CMK (cell line): ENCODE measurements at regions not wholly inside any gene's neighbourhood (a gene's known extent, or its start where the extent isn't known, plus 50 kb on each side); places are given as distances from the start of the nearest gene placed in this dataset.
A peak's percentile ranks its signal among the peaks of the same experiment; 100 is the strongest.

Source experiments
- DNase-seq: peaks from one replicate; pipeline ENCODE4 v3.0.0-alpha.2; 2010; ENCODE audit warnings: low read depth

DNA sequence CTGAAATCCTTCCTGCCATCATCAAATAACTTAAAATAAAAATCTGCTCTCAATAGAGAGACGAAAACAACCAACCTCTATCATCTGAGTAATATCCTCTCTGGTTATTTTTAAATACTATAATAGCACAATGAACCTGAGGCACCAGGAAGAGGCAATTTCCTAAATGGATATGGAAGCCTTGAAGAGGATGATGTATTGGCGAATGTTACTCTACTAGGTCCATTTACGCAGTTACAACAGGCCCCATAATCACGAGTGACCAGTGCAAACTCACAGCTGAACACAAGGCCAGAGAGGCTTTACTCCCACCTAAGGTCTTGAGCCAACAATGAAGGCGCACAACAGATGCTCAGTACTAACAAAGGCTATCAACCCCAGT is 678.8 kb upstream of the NR3C2 start:
- no peak for DNase-seq

DNA sequence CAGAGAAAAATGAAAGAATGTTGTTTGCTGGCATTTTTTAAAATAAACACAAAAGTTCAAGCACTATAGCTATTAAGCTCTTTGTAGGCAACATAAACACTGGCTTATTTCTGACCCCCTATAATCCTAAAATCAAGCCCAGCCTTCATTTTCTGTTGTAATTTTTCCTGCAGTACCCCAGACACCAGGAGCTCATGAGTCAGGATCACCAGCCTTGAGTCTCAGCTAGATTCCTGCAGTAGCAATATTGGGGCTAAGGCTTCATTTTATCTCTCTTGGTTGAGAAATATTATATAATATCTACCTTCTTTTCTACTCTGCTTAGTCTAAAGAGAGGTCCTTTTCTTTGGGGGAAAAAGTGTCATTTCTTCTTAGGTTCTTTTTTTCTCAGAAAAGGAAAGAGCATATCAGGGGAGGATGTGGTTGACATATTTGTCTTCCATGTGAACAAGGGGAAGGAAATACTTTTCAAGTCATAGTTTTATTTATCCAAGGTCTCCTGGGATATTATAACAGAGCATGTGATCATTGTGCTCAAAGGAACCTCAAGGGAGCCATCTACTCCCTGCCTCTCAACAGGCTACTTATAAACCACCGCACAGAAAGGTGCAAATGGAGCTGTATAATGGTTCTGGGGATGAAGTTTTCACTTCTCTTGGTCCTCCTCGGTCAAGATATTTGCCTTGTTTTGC is 678.3 kb upstream of the NR3C2 start:
- no peak for DNase-seq

DNA sequence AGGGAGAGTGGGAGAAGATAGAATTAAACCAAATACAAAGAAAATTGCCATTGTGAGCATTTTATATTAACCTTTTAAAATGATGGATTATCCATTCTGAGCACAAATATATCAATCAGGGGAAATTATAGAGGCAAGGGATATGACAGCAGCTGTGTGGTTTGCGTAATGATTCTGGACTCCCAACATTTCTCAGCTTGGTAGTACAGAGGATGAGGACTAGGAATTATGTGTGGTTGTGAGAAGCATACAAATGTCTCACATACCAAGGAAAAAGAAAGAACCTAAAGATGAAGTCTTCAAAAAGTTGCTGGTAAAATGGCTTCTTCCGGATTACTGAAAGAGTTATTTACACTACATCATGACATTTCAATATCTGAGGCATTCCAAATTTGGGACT is 674.6 kb upstream of the NR3C2 start:
- no peak for DNase-seq

DNA sequence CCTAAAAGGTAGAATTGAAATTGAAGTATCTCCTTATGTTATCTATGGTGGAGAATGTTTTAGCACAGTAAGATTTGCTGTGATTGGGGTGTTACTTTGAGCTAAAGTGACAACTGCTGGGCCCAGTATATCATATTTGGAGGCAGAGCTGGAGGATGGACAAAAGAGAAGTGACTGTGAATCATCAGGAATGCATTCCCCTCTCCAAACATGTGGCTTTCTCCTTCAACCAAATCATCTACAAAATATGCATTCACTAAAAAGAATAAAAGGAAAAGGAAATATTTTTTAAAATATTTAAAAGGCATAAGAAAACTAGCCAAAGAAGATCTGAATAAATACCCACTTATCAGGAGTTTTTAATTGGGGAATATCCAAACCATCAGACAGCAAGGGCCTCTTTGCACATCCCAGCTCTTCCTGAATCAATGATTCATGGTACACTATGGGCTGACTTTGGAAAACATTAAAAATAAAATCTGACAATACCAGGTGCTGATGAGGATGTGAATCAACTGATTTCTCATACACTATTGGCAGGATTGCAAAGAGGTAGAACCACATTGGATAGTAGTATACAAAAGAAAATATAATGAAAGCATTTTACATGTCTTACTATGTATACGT is 671.7 kb upstream of the NR3C2 start:
- DNase-seq, result no peak

DNA sequence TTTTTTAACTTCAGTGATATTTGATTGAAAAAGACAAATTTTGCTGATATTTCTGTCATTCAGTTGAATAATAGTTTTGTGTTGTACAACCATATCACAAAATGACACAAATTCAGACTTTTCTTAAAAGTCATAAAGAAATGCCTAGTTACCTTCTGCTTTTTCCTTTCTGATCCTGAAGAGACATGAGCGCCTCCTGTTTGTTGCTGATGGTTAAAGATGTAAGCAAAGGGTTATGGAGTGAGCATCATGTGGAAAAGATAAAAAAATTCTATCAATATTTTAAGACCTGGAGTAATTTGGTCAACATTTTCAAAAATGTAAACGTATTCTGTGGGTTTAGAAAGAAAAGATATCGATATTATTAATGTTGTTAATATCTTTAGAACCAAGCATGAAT is 669.9 kb upstream of the NR3C2 start:
- no peak for DNase-seq

DNA sequence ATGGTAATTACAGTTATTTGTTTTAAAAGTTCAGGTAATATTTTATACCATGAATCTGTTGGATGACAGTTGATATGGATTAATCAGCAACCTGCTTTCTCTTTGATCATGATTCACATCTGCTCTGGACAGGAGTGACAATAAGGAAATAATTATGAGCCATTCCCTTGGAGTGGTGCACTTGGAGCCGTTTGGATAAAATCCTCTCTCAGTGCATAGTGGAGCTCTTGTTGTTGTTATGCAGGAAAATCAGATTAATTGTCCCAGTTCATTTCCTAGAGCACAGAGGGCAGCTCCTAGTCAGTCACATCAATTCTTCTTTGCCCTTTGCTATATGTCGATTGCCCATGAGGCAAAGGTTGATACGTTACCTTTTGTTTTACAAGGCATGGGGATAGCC is 668.3 kb upstream of the NR3C2 start:
- DNase-seq, result no peak

DNA sequence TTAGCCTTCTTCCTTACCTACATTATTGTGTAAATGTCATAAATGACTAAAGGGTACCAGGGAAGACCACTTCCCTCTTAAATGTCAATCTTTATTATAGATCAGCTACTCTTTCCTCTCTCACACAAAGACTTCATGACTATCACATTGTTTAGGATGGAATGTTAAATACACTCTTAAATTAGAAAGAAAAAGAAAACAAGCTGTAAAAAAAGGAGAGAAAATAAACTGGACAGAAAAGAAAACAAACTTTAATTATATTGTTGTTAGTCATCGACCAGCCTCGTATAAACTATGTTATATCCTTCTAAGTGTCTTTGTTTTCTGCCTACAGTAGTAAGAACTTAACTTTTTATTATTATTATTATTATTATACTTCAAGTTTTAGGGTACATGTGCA is 666.4 kb upstream of the NR3C2 start:
- DNase-seq, result no peak

DNA sequence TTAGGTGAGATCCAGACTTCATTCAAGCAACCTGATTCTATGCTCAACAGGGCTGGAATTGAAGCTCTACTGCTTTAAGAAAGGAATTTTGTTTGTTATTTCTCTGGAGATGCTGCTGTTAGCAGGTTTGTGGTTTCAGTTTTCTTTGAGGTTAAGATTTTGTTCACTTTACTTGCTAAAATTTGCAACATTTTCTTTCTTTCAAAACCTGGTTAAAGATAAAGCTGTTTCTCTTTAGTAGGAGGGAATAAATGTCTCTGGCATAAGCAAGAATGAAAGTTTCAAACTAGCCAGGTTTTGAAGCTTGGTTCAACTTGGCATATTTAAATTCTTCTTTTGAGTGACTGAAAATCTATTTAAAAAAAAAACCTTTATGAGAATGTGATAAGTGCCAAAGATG is 660.6 kb upstream of the NR3C2 start:
- no peak for DNase-seq

DNA sequence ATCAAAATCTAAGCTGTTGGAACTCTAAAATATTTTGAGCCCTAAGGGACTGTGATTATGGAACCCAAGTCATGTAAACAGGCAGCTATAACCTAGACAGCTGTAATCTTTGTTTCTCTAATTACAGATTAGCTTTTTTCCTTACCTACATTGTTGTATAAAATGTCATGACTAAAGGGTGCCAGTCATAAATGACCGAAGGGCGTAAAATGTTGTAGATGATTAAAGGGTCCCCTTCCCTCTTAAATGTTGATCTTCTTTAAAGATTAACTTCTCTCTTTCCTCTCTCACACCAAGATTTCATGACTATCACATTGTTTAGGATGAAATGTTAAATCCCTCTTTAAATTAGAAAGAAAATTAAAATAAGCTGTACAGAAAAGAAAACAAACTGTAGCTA is 659.4 kb upstream of the NR3C2 start:
- DNase-seq, result no peak

DNA sequence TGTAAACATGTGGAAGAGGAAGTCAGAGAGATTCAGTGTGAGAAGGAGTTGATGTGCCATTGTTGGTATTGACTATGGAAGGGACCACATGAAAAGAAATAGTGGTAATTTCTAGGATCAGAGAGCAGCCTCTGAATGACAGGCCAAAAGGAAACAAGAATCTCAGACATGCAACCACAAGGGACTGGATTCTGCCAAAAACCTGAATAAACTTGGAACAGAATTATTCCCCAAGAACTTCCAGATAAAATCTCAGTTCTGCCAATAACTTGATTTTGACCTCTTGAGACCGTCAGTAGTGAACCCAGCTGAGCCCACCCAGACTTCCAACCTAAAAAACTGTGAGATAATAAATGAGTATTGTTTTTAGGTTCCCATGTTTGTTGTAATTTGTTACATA is 653.6 kb upstream of the NR3C2 start:
- no peak for DNase-seq

DNA sequence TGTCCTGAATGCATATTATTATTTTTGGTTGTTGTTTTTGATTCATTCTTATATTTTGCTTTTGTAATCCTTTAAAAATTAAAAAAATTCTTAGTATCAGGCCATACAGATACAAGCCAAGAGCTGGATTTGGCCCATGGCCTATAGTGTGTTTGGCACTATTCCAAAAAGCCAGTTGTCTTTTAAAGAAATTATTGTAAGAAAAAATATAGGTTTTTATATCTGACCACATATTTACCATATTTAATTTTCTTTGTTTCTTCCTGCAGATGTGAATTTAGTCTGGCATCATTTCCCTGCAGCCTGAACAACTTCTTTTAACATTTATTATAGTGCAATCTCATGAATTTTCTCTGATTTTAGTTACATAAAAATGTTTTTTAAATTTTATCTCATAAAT is 652.8 kb upstream of the NR3C2 start:
- no peak for DNase-seq

DNA sequence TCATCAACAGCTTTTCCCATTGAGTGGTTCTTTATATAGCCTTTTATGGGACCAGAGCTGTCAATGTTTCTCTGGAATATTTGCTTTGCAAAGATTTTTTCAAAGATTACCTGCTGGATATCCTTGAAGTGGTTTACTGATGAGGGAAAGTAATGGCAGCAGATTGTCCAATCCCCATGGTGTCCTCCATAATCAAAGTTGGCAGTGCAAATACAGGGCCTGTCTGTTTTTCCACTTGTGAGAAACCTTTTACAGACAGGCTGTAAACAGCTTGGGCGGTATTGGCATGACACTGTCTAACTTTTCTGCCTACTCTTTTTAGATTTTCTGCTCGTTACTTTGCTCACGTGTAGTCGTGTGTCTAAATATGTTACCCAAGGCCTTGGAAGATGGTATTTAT is 641.9 kb upstream of the NR3C2 start:
- no peak for DNase-seq

DNA sequence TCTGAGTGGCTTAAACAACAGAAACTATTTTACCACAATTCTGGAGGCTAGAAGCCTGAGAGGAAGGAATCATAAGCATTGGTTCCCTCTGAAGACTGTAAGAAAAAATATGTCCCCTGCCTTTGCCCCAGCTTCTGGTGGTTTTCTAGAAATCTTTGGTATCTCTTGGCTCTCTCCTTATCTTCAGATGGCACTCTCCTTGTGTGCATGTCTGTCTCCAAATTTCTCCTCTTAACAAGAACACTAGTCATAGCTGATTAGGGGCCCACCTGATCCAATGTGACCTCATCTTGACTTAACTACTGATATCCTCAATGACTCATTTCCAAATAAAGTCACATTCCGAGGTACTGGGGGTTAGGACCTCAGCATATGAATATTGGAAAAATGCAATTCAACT is 635.0 kb upstream of the NR3C2 start:
- peak; percentile 61 for DNase-seq

DNA sequence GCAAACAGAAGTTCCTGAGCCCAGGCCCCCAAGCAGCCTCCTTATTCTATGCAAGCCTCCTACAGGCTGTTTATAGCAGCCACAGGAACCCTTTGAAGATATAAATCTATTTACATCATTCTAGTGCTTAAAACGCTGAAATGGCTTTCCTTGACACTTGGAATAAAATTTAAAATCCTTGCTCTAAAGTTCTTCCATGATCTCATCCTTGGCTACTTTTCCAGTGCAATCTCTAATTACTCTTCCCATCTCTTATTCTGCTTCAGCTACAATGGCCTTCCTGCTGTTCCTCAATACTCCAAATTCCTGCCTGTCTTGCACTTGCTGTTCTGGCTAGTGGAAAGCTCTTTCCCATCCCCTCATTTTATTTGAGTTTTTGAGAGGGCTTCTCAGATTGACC is 634.2 kb upstream of the NR3C2 start:
- no peak for DNase-seq

DNA sequence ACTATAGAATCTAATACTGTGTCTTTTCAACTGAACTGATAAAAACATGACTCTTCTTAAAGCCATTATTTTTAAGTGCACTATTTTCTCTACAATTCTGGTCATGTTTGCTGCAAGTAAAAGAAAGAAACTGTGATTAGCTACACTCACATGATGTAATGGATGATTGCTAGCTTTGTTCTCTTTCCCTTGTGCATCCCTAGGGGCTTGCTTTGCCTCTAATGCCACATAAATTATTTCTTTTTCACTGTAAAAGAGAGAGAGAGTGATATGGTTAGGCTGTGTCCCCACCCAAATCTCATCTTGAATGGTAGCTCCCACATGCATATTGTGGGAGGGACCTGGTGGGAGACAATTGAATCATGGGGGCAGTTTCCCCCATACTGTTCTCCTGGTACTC is 630.2 kb upstream of the NR3C2 start:
- no peak for DNase-seq

DNA sequence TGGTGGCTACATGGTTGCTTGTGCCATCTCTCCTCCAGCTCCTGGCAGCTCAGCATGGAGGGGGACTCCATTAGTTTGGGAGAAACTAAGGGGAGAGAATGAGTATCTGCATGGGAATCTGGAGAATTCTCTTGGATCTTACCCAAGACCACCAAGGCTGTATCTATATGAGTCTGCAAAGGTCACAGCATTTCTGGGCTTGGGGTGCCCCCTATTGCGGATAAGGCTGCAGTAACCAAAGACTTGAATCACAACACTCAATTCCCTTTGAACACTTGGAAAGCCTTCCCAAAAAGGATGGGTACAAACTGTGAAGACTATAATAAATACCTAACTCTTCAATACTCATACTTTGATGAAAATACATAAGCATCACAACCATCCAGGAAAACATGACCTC is 623.5 kb upstream of the NR3C2 start:
- no peak for DNase-seq

DNA sequence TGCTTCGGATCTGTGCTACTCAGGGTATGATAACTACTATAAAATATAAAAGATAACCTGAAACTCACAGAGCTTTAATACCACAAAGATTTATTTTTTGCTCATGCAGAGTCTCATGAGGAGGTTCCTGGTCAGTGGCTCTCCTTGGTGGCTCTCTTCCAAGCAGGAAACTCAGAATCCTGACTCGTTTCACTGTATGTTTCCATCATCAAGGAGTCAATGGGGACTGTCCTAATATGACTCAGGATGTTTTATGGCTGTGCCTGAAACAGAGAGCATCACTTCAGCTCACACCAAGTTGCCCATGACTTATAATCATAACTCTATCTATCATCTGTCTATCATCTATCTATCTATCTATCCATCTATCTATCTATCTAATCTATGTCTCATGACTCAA is 620.8 kb upstream of the NR3C2 start:
- no peak for DNase-seq

DNA sequence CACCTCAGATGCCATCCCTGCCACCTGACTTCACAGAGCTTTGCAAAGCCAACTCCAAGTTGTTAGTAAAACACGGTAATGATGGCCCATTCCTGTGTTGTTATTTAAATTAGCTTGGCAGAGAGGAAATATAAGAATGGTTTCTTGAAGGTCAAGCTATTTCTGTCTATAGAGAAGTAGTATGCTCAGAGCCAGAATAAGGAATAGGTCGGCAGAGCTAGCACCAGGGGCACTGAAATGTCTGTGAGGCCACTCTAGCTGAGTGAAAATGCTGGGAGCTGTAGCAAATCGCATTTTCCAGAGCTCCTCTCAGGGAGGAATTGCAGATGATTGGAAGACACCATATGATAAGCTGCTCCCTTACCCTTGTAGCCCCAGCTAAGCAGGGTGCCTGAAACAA is 615.4 kb upstream of the NR3C2 start:
- no peak for DNase-seq

DNA sequence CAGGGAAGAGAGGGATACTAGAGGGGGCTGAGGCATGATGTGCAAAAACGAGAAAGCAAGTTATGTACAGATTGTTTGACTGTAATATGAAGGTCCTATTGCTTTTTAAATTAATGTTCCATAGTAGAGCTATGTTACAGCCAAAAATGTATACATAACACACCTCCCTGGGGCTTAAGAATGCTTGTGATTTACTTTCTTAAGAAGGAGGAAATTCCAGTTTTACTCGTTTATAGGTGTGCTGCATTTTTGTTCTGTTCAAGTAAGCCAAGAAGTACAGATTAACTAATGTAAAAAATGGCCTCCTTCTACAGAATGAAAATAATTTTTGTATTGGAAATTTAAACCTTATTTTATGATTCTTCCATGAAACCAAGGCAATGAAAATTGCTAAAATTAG is 614.4 kb upstream of the NR3C2 start:
- no peak for DNase-seq

DNA sequence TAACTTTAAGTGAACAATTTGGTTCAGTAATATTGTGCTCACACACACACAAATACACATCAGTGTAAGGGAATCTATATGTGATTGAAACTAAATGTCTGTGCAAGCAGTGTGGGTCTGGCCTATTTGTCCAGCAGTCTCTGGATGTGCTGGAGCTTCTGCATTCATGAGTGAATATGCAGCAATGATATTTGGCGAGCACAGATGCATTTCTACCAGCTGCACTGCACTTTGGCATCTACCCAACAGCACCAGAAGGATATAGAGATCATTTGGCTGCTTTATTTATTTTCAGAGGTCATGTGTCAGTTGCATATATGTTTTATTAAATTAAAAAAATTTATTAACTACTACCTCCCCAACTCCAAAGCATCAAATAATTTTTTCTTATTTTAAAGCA is 613.4 kb upstream of the NR3C2 start:
- no peak for DNase-seq

DNA sequence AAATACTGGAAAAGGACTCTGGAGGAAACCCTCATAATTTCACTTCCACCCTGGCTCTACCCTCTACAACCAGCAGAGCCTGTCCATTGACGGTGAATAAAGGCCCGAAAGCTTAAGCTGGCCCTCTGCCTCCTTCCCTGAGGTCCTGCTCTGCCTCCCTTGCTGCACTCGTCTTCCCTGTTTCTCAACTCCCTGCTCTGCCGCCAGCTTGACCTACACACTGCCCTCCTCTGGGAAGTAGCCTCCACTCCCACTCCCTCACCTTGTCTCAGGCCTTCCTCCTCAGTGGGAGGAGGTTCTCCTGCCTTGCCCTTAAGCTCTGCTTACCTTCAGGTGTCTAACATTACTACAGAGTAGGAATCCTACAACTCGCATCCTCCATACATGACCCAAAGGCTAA is 608.6 kb upstream of the NR3C2 start:
- no peak for DNase-seq

DNA sequence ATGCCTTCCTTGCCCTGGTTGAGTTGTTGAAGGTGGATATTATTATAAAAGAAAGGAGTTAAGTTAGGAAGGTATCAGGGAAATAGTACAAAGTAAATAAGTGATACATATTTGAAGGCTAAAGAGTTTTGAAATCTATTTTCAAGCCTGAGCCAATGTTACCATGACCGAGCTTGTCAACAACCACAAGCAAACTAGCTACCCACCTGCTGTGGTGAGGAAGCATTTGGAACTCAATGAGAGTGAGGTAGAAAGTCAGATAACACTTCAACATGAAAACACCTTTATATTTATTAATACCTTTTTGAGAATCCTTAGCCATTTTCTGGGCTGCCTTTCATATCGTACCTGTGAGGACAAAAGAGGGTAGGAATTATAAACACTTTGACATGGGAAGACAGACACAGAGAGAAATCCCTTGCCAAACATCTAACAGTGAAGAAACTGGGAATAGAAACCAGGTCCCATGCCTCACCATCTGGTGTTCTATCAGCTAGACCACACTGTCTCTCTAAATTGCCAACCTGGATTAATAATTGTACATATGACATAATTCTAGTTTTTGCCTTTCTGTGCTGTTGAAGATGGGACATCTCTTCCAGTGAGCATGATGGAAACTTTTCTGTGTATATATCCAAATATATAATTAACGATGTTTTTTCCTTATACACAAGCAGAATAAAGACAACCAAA is 606.4 kb upstream of the NR3C2 start:
- DNase-seq, result no peak

DNA sequence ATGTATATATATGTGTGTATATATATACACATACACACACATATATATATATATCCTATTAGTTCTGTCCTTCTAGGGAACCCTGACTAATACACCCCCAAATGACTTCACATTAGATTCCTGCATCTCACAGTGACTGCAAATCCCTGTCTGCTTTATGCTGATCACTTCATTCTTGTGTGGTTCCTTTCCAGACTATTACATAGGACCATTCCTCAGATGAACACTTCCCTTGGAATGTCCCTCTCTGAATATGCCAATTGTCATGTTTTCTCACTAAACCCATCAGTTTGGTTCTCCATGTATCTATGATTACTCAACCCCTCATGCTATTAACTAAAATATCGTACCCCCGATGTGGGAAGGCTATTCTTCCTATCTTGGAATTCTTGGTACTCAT is 605.2 kb upstream of the NR3C2 start:
- no peak for DNase-seq

DNA sequence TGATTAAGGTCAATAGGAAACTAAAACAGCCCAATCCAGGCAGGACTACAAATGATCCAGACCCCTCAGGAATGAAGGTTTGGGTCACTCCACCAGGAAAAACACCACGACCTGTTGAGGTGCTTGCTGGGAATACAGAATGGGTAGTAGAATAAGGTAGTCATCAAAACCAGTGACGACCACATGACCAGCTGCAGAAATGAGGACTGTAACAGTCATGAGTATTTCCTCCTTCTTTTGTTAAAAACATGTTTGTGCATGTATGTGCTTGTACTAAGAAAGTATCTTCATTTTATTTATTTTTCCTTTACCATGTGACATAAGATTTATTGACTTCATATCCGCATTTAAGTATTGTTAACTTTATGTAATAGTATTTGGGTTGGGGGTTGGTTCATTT is 603.5 kb upstream of the NR3C2 start:
- DNase-seq, result no peak
